H1 (cell line): ENCODE measurements at regions not wholly inside any gene's neighbourhood (a gene's known extent, or its start where the extent isn't known, plus 50 kb on each side); places are given as distances from the start of the nearest gene placed in this dataset.

Experiments
- CTCF ChIA-PET: fragments of 300-600 bp; sonication (Branson Sonifier 250); formaldehyde crosslinking; loops from one replicate; lab custom pipeline; 2021; ENCODE audit not compliant: partially characterized antibody; lab: Charles Lee
- POLR2A ChIA-PET: fragments of 300-600 bp; sonication (Branson Sonifier 250); formaldehyde crosslinking; loops from one replicate; lab custom pipeline; 2021; ENCODE audit warnings: inconsistent platforms; ENCODE audit not compliant: partially characterized antibody; lab: Charles Lee
- DNase-seq, 2 experiments: peaks; one replicate each; pipeline versions ENCODE4 v3.0.0 to v3.0.0-alpha.2; 2010 to 2022; ENCODE audit warnings: low spot score in 2 of 2, low read depth in 1 of 2, mixed read lengths in 1 of 2
- FAIRE-seq: peaks from 2 replicates; lab custom pipeline; 2011; peaks lifted over from hg19 to GRCh38; lab: Jason Lieb, UNC
- H2AFZ ChIP-seq: 2 replicates; pipeline ENCODE4 v1.8.1; 2012; ENCODE audit warnings: low read length, inconsistent platforms
- H2AK5ac ChIP-seq: 2 replicates; pipeline ENCODE4 v1.6.1; 2013; ENCODE audit warnings: low read depth, low read length
- H2BK120ac ChIP-seq: replicated peaks from 2 replicates; pipeline ENCODE3; 2013; ENCODE audit warnings: low read depth, low read length, inconsistent platforms
- H2BK12ac ChIP-seq: 2 replicates; pipeline ENCODE4 v1.6.1; 2013; ENCODE audit warnings: low read depth, low read length
- H2BK15ac ChIP-seq: 2 replicates; pipeline ENCODE4 v1.6.1; 2013; ENCODE audit warnings: low read length
- H2BK20ac ChIP-seq: 2 replicates; pipeline ENCODE4 v1.6.1; 2013; ENCODE audit warnings: low read length
- H2BK5ac ChIP-seq: 2 replicates; pipeline ENCODE4 v1.6.1; 2013; ENCODE audit warnings: low read depth, low read length
- H3K14ac ChIP-seq: 2 replicates; pipeline ENCODE4 v1.6.1; 2013; ENCODE audit warnings: inconsistent platforms; ENCODE audit not compliant: insufficient read length
- H3K18ac ChIP-seq: 2 replicates; pipeline ENCODE4 v1.6.1; 2013; ENCODE audit warnings: low read length; ENCODE audit errors: extremely low read depth
- H3K23ac ChIP-seq: 2 replicates; pipeline ENCODE4 v1.6.1; 2013; ENCODE audit warnings: inconsistent platforms; ENCODE audit not compliant: insufficient read length
- H3K23me2 ChIP-seq: 2 replicates; pipeline ENCODE4 v1.6.1; 2013; ENCODE audit warnings: low read depth, low read length
- H3K27ac ChIP-seq: 2 replicates; pipeline ENCODE4 v1.6.1; 2011; ENCODE audit warnings: low read depth, low read length, inconsistent platforms
- H3K27me3 ChIP-seq, 4 experiments: replicated peaks in 1 of 4; 1 replicate in 1 of 4; 2 replicates in 3 of 4; pipeline versions ENCODE4 v1.6.1 to v1.8.1; 2011 to 2013; ENCODE audit warnings: low read length in 3 of 4, mild to moderate bottlenecking in 3 of 4, inconsistent platforms in 2 of 4, mixed read lengths in 2 of 4, moderate library complexity in 1 of 4; ENCODE audit not compliant: control insufficient read depth in 3 of 4, insufficient read depth in 3 of 4; ENCODE audit errors: extremely low read depth in 1 of 4
- H3K36me3 ChIP-seq, 4 experiments: 2 replicates each; pipeline versions ENCODE4 v1.6.1 to v1.8.1; 2011 to 2013; ENCODE audit warnings: mild to moderate bottlenecking in 4 of 4, low read length in 3 of 4, moderate library complexity in 2 of 4, control low read depth in 1 of 4, inconsistent platforms in 1 of 4; ENCODE audit not compliant: insufficient read depth in 4 of 4, control insufficient read depth in 2 of 4
- H3K4ac ChIP-seq: replicated peaks from 2 replicates; pipeline ENCODE3; 2013; ENCODE audit warnings: low read length, low read depth, mixed read lengths, inconsistent platforms; ENCODE audit not compliant: insufficient read length
- H3K4me1 ChIP-seq, 4 experiments: replicated peaks in 1 of 4; 1 replicate in 1 of 4; 2 replicates in 3 of 4; pipeline versions ENCODE4 v1.6.1 to v1.8.1; 2011 to 2013; ENCODE audit warnings: low read length in 3 of 4, inconsistent platforms in 2 of 4, mixed read lengths in 1 of 4; ENCODE audit not compliant: insufficient read depth in 4 of 4, control insufficient read depth in 3 of 4
- H3K4me2 ChIP-seq, 2 experiments: 2 replicates each; pipeline versions ENCODE4 v1.6.1 to v1.8.1; 2011 to 2013; ENCODE audit warnings: low read depth in 2 of 2, low read length in 2 of 2, control low read depth in 1 of 2, inconsistent platforms in 1 of 2, mild to moderate bottlenecking in 1 of 2; ENCODE audit not compliant: insufficient read depth in 1 of 2
- H3K4me3 ChIP-seq, 4 experiments: fragments of 200-600, 300-600 bp in 1 of 4; sonication (generic), shearing (Covaris generic), sonication (Bioruptor Twin) in 1 of 4; 2 replicates each; pipeline versions ENCODE4 v1.5.1 to v1.8.1; 2011 to 2016; ENCODE audit warnings: low read length in 4 of 4, low read depth in 3 of 4, control low read depth in 2 of 4, inconsistent platforms in 2 of 4, mild to moderate bottlenecking in 2 of 4, mixed read lengths in 1 of 4, moderate library complexity in 1 of 4; ENCODE audit not compliant: insufficient read depth in 2 of 4; ENCODE audit errors: extremely low read depth in 1 of 4
- H3K56ac ChIP-seq: replicated peaks from 2 replicates; pipeline ENCODE3; 2013; ENCODE audit warnings: low read depth, mild to moderate bottlenecking, mixed read lengths, low read length, inconsistent platforms; ENCODE audit not compliant: insufficient read length
- H3K79me1 ChIP-seq: 2 replicates; pipeline ENCODE4 v1.6.1; 2013; ENCODE audit warnings: low read depth, low read length, control low read depth
- H3K79me2 ChIP-seq, 2 experiments: 2 replicates each; pipeline versions ENCODE4 v1.6.1 to v1.8.1; 2012 to 2013; ENCODE audit warnings: low read length in 2 of 2, mild to moderate bottlenecking in 2 of 2, inconsistent platforms in 1 of 2; ENCODE audit not compliant: insufficient read depth in 2 of 2, control insufficient read depth in 1 of 2
- H3K9ac ChIP-seq, 4 experiments: replicated peaks in 1 of 4; 1 replicate in 1 of 4; 2 replicates in 3 of 4; pipeline versions ENCODE4 v1.6.1 to v1.8.1; 2011 to 2013; ENCODE audit warnings: low read depth in 3 of 4, low read length in 3 of 4, control low read depth in 2 of 4, mild to moderate bottlenecking in 2 of 4, moderate library complexity in 2 of 4, inconsistent platforms in 1 of 4; ENCODE audit errors: extremely low read depth in 1 of 4
- H3K9me3 ChIP-seq, 2 experiments: 2 replicates each; pipeline versions ENCODE4 v1.6.1 to v1.8.1; 2012 to 2013; ENCODE audit warnings: mild to moderate bottlenecking in 2 of 2, moderate library complexity in 2 of 2, control low read depth in 1 of 2, inconsistent platforms in 1 of 2, low read depth in 1 of 2, low read length in 1 of 2, mixed read lengths in 1 of 2; ENCODE audit not compliant: insufficient read depth in 2 of 2
- H4K20me1 ChIP-seq, 2 experiments: replicated peaks in 1 of 2; 2 replicates each; pipeline versions ENCODE3 to v1.8.1; 2011 to 2013; ENCODE audit warnings: inconsistent platforms in 2 of 2, low read length in 2 of 2, mild to moderate bottlenecking in 1 of 2; ENCODE audit not compliant: insufficient read depth in 2 of 2, control insufficient read depth in 1 of 2
- H4K5ac ChIP-seq: 2 replicates; pipeline ENCODE4 v1.6.1; 2013; ENCODE audit warnings: low read length, low read depth, mixed read lengths, inconsistent platforms; ENCODE audit not compliant: insufficient read length
- H4K8ac ChIP-seq: 2 replicates; pipeline ENCODE4 v1.8.0; 2013; ENCODE audit warnings: mild to moderate bottlenecking, moderate library complexity, low read length, inconsistent platforms; ENCODE audit not compliant: insufficient read depth; ENCODE audit errors: extremely low read depth
- H4K91ac ChIP-seq: replicated peaks from 2 replicates; pipeline ENCODE3; 2013; ENCODE audit warnings: low read length, mixed read lengths, inconsistent platforms; ENCODE audit not compliant: insufficient read length
- TAF7 ChIP-seq: optimal IDR thresholded peaks from 2 replicates; pipeline ENCODE3; 2011; ENCODE audit warnings: low read depth, mild to moderate bottlenecking, inconsistent platforms, low read length, moderate library complexity, borderline replicate concordance
- WGBS, 2 experiments: shearing (Covaris generic) in 1 of 2; methylation state at CpG; one replicate each; pipeline versions ENCODE4 v1.1.6 to v1.1.7; 2013 to 2015; ENCODE audit warnings: low lambda C conversion rate in 2 of 2, mixed read lengths in 2 of 2, inconsistent platforms in 1 of 2, low coverage in 1 of 2, missing lambda C conversion rate in 1 of 2; ENCODE audit not compliant: insufficient replicate concordance in 2 of 2, insufficient coverage in 1 of 2, insufficient read length in 1 of 2; ENCODE audit errors: extremely low coverage in 1 of 2, missing lambda C conversion rate in 1 of 2; 5-methylcytosine and 5-hydroxymethylcytosine counted together
- TF ChIP-seq, protein P1 (sequence below): IDR thresholded peaks from 2 replicates; pipeline ENCODE4 v1.6.1; 2011; ENCODE audit warnings: low read length, improper control_type of control experiment

DNA sequence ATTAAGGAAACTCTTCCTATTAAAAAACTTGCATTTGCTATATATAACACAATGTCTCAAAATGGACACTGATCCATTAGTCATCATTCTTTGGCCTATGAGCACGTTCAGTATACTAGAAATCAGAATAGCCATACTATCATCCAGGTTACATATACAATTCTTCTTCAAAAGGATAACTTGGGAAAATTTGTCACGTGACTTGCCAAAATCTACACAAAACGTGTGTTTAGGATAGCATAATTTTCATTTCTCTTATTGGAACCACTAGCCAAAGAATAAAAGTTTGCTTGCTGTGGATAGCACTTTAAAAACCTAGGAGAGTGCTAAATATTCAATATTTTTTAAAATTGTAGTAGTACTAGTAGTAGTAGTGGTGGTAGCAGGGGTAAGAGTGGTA lies 714.3 kb upstream of the FOXG1 start:
- WGBS, 2 experiments = 88% methylated on average over 3 of the region's 3 CpGs; no CpG with 5 or more reads in 1 of the 2 experiments
- H4K8ac ChIP-seq = no peak overlapping the region
- ChIA-PET POLR2A (no interaction called here), CTCF (no interaction called here)
- H3K79me2 ChIP-seq = no peaks in the 10 kb centered on the region
- H3K18ac ChIP-seq = no peak overlapping the region
- no peak overlapping the region for H2BK12ac ChIP-seq
- no peaks in the 10 kb centered on the region for H4K20me1 ChIP-seq
- no peaks in the 10 kb centered on the region for H3K4me1 ChIP-seq
- H3K9ac ChIP-seq = no peak overlapping the region
- no peak overlapping the region for H2AFZ ChIP-seq
- no peaks in the 10 kb centered on the region for H3K27me3 ChIP-seq
- no peak overlapping the region for H4K5ac ChIP-seq
- no peak overlapping the region for H2AK5ac ChIP-seq
- no peak overlapping the region for H3K14ac ChIP-seq
- H3K4me2 ChIP-seq = no peak overlapping the region
- H4K91ac ChIP-seq = no peak overlapping the region
- no peak overlapping the region for H2BK15ac ChIP-seq
- no peak for FAIRE-seq
- H2BK5ac ChIP-seq = no peak overlapping the region
- no peak overlapping the region for H3K56ac ChIP-seq
- no peak overlapping the region for H2BK120ac ChIP-seq
- H3K36me3 ChIP-seq = no peaks in the 10 kb centered on the region
- H3K23me2 ChIP-seq = no peaks in the 10 kb centered on the region
- H3K4me3 ChIP-seq = no peak overlapping the region
- no peaks in the 10 kb centered on the region for H3K79me1 ChIP-seq
- DNase-seq = no peak
- H3K4ac ChIP-seq = no peak overlapping the region
- no peak overlapping the region for H2BK20ac ChIP-seq
- no peaks in the 10 kb centered on the region for H3K9me3 ChIP-seq
- no peak overlapping the region for H3K27ac ChIP-seq
- H3K23ac ChIP-seq = no peak overlapping the region
- TF ChIP-seq, protein P1, sequence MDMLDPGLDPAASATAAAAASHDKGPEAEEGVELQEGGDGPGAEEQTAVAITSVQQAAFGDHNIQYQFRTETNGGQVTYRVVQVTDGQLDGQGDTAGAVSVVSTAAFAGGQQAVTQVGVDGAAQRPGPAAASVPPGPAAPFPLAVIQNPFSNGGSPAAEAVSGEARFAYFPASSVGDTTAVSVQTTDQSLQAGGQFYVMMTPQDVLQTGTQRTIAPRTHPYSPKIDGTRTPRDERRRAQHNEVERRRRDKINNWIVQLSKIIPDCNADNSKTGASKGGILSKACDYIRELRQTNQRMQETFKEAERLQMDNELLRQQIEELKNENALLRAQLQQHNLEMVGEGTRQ = no peak
- no peak for TF ChIP-seq TAF7
